Hematopoietic multipotent progenitor cell treated with erythropoietin and hydrocortisone succinate and interleukin-3 and kit ligand, for 4 days (in vitro differentiated cells): ENCODE measurements at regions not wholly inside any gene's neighbourhood (a gene's known extent, or its start where the extent isn't known, plus 50 kb on each side); places are given as distances from the start of the nearest gene placed in this dataset.
A peak's percentile ranks its signal among the peaks of the same experiment; 100 is the strongest.

ENCODE experiments used
- DNase-seq: peaks from one replicate; pipeline ENCODE4 v3.0.0-alpha.2; 2015

DNA sequence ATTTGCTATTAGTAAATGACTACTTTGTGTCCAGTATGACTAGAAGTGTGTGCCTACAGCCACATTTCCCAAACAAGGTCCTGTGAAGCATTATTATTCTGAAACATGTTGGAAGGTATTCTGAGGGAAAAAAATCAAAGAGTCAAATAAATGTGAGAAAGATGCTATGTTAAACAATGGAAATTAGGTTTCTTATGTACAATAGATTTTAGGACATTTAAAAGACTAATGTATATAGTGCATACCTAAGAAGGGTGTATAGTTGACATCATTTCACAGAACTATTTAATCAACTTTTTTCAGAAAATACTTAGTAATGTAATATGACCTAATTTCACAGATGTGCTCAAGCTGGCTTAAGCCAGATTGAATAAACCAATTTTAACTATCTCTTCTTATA, 582.5 kb downstream of the USP25 start:
- DNase-seq, result no peak

DNA sequence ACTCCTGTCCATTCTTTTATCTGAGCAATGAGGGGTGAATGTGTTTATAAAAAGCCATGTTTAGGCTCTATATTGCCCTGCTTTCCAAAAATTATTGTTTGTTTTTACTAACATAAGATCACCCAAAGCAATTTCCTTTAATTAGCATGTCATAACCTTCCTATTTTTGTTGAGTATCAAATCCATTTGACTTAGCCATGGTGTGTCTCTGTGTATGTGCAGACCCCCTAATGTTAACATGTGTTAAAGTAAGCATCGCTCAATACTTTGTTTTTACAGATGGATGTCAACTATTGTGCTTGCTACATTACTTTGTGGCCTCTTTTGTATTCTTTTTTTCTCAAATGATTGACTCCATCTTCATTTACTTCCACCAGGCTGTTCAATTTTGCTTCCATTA, 585.4 kb downstream of the USP25 start:
- DNase-seq, result no peak

DNA sequence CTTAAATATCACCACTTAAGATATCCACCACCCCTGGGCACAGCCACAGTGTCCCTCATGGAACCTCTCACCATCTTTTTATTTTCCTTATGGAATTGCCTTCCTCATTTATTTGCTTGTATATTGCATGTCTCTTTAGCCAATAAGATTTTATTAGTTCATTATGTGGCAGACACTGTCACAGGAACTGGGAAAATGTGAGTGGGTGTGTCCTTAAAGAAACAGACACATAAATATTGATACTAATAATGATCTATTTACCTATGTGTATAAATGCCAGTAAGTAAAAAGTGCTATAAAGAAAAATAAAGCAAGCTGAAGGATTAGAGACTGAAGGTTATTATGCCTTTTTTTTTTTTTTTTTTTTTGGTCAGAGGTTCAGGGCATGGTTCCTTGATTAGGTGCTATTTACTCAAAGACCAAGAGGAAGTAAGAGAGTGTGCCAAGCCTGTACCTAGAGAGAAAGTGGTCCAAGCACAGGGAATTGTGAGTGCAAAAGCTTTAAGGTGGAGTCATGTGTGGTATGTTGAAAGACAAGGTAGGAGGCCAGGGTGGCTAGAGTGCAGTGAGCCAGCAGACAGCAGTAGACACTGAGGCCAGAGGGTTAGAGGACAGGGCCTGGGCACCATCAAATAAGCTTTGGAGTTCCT, 589.0 kb downstream of the USP25 start:
- DNase-seq, result no peak

DNA sequence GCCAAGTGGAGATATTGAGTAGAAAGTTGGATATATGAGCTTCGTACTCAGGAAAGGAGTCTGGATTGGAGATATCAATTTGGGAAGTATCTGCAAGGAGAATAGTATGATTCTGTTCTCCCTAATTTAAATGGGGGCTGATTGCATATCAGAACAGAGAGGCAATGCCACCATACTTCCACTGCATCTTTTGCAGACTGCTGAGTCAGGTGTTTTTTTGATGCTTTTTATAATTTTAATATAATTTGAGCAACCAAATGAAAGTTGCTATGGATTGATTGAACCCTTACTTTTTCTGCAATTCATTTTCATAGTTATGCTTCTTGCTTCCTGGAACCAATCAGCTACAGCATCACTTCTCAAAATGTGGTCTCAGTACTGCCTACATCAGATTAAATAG, 590.3 kb downstream of the USP25 start:
- no peak for DNase-seq

DNA sequence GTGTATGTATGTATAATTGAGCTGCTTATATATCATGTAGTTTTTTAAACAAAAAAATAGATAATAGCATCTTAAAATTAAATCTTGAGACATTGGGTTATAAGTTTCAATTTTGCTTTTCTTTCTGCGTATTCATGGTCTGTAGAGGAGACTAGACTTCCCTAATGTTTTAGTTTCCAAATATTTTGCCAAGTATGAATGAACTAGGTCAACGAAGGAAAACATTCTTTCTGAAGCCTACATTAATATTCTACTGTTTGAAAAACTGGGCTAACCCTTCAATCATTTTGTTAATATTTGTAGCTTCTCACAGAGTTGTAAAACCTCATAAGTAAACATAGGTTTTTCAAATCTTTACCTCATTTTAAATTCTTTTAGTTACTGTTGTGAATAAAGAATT, 592.7 kb downstream of the USP25 start:
- no peak for DNase-seq

DNA sequence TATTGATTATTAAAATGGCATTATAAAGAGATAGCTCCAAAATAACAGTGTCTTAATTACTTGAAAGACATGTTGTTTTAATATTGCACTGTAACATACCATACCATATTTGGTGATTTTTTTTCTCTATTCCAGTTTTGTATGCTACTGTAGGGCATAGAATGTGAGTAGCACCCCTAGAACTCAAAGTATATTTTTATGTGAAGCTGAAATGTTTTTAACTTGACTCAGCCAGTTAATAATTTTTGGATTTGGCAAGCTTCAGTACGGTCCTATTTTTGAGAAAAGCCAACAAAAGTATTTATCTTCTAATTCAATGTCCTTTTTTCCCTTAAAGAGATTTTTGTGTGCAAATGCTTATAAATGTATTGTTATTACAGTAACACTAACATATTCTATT, 593.8 kb downstream of the USP25 start:
- no peak for DNase-seq

DNA sequence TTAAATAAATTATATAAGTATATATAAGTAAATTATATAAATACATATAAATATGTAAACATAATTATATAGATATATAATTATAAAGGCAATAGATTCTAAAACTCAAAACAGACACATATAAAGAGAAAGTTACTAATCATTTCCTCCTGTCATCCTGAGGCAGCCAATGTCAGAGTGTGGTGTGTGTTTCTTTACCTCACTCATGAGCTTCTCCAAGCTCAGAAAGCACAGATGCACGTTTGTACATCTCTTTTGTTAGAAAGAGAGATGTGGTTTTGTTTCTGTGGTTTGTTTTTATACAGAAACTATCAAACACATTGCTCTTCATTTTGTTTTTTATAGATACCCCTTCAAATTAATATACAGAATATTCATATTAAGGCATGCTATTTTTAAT, 594.8 kb downstream of the USP25 start:
- DNase-seq, result peak; percentile 24

DNA sequence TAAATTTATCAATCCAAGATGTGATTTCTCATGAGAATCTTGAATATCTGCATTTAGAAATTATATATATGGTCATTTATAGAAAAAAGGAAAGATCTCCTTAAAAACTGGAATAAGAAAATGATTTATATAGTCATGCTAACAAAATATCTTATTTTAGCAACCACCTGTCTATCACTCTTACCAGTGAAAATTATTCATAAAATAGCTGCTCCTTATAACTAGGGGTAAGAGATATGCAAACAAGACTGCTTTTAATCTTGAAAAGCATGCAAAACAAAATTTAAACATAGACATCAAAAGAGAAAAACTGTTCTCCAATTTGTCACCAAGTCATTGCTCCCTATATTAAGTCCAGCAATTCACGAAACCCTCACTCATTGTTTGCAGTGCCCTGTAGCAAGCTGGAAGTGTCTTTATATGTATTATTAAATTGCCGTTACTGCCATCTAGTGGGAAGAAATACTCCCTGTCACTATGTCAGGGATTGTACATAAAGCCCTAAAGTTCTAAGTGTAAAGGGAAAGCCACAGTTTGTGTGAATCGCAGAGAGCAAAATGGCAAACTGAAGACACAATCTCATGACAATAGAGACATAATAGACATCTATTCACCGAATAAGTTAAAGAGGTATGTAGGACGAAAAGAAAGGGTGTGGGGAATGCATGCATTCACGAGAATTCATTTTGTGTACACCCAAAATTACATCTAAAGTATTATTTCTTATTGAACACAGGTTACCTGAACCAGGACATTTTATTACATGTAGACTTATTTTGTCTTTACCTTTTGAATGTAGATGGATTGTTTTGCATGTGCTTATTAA, 600.5 kb downstream of the USP25 start:
- DNase-seq, result peak; percentile 91

DNA sequence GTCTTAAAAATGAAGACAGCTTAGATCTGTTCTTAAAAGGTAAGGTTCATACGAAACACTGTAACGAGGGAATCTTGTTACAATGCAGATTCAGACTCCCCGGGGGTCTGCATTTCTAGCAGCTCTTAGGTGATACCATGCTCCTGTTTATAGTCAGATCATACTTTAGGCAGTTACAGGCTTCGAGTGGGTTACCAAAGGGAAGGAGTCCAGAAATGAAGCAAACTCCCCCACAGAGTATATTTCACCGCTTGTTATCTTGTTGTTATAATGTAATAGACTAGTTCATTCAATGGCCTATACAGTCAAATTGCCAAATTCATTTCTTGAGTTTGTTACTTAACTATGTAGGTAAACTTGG, 601.1 kb downstream of the USP25 start:
- DNase-seq, result no peak

DNA sequence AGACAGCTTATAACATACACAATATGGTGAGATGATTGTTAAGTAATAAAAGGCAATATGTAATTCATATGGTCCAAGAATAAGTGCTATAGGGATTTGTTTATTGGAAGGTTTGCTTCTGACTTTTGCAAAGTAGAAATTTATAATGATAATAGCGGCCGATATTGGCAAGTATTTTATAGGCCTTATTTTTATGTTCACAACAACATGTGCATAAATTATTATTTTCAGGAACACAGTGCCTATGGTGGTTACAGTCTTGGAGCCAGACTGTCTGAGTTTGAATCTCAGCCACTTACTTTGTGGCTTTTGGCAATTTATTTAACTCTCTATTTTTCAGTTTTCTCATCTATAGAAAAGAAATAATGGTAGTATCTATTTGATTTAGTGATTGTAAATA, 607.5 kb downstream of the USP25 start:
- DNase-seq, result no peak

DNA sequence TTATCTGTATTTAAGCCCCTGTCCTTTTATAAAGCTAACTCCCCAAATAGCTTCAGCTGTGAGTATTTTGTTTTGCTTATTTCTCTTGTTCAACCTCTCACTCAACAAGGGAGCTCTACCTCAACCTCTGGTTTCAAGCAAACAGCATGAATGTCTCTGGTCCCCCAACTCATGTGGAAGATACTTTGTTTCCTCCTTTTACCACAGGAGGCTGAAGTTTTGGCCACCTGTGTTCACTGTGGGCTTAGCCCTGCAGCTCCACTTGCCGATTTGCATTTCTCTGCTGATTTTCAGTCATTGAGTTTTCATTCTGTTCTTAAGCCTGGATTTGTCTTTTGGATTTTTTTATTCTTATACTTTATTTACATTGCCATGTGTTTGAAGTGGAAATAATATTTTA, 613.1 kb downstream of the USP25 start:
- no peak for DNase-seq

DNA sequence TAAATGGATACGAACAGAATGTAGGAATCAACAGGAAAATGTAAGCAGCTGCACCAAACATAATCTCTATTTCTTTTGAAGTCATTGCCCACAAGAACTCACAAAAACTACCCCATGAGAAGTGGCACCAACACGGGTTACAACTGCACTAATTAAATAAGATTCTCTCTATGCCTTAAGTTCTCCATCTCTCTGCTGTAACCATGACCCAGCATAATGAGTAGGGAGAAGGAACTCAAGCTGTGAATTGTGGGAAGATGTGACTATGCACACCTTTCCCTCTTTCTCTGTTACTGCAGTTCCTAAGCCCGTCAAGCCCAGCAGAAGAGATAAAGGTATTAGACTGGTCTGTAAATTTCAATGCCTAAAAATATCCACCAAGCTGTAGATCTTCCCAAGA, 614.0 kb downstream of the USP25 start:
- no peak for DNase-seq

DNA sequence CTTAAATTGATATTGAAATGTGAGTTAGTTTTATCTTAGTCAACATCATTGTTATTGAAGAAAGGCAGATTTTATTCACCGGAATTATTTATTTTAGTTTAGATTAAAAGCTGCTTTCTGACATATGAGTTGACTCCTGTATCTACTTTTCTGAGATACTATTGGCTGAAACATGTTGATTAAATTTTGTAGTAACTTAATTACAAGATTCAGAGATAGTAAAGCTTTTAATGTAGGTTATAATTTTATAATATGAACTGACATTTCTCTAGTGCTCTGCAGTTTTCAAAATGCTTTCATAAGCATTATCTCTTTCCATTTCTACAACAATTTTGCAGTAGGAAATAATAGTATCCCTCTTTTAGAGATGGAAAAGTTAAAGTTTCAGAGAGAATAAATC, 616.0 kb downstream of the USP25 start:
- DNase-seq, result no peak

DNA sequence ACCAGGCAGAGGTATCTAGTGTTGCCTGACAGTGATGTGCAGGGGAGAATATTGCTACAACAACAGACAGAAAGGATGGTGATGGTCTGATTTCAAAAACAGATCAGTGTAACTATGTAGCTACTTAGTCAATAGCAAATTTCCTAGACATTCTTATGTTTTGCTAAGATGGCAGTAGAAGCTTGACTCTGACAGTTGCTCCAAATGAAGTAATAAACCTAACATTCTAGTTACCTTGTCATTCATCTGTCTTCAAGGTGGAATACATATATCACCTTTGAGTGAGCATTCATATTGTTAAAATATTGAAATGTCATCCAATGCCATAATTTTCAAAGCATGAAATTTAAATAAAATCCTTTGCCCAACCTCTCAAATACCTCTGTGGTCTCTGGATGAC, 617.4 kb downstream of the USP25 start:
- DNase-seq, result no peak

DNA sequence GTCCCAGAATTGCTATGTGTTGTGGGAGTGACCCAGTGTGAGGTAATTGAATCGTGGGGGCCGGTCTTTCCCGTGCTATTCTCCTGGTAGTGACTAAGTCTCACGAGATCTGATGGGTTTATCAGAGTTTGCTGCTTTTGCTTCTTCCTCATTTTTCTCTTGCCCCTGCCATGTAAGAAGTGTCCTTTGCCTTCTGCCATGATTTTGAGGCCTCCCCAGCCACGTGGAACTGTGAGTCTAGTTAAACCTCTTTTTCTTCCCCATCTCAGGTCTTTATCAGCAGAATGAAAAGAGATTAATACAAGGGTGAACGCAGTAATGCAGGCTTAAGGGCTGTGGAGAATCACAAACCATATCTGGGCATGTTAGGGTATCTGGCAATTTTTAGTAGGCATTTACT, 624.0 kb downstream of the USP25 start:
- DNase-seq, result no peak

DNA sequence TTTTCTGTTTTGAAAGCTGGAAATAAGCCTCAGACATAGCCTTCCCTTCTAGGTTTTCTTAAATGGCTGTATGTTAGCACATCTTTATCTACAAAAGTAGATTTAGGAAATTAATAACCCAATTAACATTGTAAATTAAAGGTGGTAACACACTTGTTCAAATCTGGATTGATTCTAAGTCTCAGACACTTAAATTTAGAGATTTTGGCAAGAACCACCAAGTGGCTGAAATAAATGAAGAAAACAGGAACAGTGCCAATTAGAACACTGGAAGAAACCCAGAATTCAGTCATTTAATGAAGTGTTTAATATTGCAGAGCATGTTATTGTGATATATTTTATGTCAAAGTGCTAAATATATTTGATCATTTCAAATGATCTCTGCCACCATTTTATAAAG, 628.2 kb downstream of the USP25 start:
- no peak for DNase-seq

DNA sequence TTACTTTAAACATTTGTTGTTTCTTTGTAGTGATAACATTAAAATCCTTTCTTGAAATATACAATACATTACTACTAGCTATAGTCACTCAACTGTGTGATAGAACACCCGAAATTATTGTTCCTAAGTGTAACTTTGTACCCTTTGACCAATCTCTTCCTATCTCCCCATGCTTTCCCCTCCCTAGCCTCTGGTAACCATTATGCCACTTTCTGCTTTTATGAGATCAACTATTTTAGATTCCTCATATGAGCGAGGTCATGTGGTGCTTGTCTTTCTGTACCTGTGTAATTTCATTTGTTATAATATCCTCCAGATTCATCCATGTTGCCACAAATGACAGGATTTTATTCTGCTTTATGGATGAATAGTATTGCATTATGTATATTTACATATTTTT, 629.0 kb downstream of the USP25 start:
- DNase-seq, result no peak

DNA sequence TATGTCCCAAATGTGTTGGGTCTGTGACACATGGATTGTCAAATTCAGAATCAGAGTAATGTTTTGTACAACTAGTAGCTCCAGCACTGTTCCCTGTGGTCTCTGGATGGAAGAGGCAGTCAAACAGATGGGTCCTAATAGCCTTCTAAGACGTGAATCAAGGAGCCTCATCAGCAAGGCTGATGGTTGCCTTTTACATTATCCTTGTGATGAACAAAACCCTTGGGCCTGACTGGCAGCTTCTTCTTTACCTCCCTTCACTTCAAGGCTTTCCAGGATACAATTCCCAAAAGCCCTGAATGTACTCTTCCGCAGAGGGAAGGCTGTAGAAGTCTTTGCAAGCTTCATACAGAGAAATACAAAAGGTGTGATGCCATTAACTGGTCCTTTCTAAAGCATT, 633.3 kb downstream of the USP25 start:
- DNase-seq, result no peak

DNA sequence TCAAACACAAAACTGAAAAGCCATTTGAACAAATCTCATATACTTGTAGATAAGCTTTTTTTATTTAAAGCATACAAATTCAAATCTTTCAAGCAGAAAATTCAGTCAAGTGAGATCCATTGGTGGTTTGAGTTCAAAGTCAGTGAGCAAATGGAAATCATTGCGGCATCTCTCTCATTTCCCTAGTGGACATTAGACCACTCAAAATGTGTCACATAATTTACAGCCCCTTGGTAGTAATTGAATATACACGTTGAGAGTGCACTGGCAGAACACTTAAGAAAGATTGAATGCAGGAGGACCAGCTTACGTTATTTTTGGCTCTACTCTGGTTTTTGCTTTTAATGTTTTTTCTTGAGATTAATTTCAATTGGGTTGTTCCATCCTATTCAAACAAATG, 633.7 kb downstream of the USP25 start:
- no peak for DNase-seq

DNA sequence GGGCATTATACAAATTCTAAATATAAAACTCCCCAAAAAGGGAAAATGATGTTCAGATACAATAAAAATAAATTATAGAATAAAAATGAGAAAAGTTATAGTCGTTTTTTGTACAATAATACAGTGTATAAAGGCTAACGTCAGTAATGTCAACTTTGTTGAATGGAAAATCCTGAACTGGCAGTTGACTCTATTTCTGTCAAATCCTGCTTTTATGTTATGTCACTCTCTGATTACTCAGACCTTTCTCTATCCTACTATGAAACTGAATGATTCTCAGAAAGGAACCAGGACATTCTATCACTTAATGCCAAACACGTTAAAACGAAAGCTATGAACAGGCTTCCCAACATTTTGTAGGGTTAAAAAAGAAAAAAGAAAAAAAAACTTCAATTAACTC, 636.4 kb downstream of the USP25 start:
- no peak for DNase-seq

DNA sequence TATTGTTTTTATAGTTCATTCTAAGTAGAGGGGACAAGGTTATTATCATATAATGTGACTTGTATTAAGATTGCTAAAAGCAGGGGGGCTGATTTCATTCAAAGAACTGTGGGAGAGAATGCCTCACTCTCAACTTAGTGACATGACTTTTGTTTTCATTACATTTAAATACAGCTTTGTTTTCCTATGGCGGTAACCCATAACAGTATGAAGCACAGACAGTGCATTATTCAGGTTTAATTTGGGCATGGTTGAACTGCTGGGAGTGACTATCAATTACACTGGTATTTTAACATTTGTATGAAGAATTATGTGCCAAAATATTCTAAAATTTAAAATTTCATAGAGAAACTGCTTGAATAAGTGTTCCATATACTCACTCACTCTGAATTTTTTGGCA, 637.3 kb downstream of the USP25 start:
- no peak for DNase-seq

DNA sequence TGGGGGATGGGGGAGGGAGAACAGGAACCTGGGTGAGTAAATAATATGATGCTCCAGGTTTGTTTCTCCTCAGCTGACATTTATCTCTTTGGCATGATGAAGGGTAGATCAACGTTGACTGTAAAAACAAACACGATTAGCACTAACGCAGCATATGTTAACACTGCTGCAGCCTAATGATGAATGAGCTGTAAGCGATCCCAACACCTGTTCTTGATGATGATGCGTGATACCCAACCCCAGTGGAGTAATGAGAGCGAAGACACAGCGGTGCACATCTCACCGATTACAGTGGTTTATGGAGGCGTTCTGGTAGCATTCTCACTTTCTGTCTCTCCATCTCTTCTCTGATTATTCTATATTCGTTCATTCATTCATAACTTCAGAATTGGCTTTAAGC, 640.4 kb downstream of the USP25 start:
- no peak for DNase-seq

DNA sequence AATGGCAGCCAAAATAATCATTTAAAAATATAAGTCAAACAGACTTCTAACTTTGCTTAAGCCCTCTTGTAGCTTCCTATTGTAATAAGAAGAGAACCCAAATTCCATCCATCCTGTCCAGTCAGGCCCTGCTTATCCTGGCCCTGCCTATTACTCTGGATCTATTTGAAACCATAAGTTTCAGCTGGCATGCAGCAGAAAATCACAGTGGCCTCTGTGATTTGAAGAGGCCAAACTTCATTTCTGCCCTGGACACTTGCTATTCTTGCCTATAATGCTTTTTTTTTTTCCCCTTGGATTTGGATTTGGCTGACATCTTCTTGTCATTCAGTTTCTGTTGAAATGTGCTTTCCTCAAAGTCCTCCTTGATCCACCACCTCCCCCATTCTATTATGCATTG, 642.8 kb downstream of the USP25 start:
- DNase-seq, result no peak

DNA sequence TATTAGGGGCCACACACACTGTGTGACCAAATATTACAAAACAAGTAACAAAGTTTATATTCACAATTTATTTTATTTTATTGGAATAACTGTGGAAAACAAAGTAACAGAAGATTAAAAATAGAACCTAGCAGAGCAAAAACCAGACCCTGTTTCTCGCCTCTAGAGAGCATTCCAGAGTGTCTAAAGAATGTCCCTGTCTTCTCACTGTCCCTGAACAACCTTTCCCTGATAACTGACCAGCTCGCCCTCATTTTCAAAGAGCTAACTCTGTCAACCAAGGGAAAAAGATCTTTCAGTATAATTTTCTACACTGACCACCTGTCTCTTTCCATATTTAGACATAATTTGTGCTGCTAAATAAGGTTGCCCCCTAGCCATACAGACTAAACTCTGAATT, 646.9 kb downstream of the USP25 start:
- no peak for DNase-seq

DNA sequence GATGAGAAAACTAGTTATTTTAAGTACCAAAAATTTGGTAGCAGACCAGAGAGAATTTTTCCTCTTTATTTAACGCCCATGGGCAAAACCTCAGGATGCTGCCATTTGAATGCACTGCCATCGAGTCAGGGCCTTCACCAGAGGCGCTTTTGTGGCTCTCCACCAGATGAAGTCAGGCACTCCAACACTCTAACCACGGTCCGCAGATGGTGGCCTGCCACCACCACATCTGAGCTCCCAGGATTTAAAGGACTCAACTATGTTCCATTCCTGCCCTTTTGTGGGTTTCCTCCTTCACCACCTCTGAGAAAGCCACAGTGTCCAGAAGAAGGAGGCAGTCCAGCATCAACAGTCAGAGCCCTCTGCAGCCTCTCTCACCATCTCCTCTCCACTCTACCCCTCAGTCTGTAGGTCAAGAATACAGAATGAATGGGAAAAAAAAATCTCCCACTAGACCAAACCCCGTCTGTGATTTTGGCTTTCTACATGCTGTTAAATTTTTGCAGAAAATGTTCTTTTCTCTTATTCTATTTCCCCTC, 647.4 kb downstream of the USP25 start:
- DNase-seq, result no peak
